ENCODE measurements at regions not wholly inside any gene's neighbourhood (a gene's known extent, or its start where the extent isn't known, plus 50 kb on each side); places are given as distances from the start of the nearest gene placed in this dataset.

DNA sequence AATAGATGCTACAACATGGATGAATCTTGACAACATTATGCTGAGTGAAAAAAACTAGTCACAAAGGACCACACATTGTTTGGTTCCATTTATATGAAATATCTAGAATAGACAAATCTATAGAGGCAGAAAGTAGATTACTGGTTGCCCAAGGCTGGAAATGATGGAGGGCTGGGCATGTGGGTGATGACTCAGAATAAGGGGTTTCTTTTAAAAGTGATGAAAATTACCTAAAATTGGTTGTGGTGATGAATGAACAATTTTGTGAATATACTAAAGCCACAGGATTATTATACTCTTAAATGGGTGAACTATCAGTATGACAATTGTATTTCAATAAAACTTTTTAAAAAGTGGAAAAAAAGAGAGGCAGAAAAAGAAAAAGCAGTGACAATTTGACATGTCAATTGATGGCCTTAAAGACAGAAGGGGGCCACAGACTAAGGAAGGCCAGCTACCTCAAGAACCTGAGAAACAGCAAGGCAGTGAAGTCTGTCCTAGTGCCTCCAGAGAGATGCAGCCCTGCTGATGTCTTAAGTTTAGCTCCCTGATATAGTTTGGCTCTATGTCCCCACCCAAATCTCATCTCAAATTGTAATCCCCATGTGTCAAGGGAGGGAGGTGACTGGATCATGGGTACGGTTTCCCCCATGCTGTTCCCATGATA lies 182.7 kb downstream of the PIK3R1 start:
- TF ChIP-seq POLR2A (IDR thresholded peaks at IDR 0.05) = no peak
- TF ChIP-seq, protein P1, sequence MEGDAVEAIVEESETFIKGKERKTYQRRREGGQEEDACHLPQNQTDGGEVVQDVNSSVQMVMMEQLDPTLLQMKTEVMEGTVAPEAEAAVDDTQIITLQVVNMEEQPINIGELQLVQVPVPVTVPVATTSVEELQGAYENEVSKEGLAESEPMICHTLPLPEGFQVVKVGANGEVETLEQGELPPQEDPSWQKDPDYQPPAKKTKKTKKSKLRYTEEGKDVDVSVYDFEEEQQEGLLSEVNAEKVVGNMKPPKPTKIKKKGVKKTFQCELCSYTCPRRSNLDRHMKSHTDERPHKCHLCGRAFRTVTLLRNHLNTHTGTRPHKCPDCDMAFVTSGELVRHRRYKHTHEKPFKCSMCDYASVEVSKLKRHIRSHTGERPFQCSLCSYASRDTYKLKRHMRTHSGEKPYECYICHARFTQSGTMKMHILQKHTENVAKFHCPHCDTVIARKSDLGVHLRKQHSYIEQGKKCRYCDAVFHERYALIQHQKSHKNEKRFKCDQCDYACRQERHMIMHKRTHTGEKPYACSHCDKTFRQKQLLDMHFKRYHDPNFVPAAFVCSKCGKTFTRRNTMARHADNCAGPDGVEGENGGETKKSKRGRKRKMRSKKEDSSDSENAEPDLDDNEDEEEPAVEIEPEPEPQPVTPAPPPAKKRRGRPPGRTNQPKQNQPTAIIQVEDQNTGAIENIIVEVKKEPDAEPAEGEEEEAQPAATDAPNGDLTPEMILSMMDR (IDR thresholded peaks at IDR 0.05) = no peak

All from lower leg skin (tissue), 3 donors.